ENCODE measurements at regions not wholly inside any gene's neighbourhood (a gene's known extent, or its start where the extent isn't known, plus 50 kb on each side); places are given as distances from the start of the nearest gene placed in this dataset.
"Not testable (repeated sequence)": the region's sequence is repeated elsewhere in the genome, so short reads cannot be mapped to it uniquely, and the experiment has no call there.

DNA sequence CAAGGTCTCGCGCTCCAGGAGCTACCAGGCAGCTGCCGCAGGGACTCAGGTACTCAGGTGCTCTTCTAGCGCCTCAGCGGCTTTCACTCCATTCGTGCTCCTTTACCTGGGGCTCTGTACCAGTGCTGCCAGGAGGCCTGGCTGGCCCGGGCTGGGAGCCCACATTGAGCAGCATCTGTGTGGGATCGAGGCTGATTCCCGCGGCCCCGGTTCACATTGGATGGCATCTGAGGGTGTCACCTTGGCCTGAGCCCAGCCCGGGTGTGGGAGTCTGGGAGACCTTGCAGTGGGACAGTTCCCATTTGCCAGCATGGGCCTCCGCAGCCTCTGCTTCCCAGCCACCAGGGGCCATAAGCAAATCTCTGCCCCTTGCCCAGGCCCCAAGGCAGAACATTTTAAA, 96.9 kb downstream of the NPIPB11 start:
- not testable (repeated sequence) for DNase-seq

DNA sequence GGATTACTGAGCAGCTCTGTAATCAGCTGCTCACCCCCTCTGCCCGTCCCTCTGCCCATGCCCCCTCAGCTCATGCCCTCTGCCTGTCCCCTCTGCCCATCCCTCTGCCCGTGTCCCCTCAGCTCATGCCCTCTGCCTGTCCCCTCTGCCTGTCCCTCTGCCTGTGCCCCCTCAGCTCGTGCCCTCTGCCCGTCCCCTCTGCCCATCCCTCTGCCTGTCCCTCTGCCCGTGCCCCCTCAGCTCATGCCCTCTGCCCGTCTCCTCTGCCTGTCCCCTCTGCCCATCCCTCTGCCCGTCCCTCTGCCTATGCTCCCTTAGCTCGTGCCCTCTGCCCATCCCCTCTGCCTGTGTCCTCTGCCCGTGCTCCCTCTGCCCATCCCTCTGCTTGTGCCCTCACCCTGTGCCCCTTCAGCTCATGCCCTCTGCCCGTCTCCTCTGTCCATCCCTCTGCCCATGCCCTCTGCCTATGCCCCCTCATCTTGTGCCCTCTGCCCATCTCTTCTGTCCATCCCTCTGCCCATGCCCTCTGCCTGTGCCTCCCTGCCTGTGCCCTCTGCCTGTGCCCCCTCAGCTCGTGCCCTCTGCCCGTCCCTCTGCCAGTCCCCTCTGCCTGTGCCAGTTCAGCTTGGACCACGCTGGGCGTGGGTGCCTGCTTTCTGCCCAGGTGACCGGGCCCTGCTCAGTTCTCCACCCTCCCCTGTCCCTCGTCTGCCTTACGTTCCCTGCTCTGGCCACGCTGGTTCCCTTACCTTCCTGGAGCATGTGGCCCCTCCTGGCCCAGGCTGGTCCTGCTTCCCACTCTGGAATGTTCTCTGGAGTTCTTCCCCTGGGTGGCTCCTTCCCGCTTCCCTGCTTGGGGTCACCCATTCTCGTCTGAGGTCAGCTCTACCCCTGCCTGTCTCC, 97.6 kb downstream of the NPIPB11 start:
- no peak for DNase-seq

DNA sequence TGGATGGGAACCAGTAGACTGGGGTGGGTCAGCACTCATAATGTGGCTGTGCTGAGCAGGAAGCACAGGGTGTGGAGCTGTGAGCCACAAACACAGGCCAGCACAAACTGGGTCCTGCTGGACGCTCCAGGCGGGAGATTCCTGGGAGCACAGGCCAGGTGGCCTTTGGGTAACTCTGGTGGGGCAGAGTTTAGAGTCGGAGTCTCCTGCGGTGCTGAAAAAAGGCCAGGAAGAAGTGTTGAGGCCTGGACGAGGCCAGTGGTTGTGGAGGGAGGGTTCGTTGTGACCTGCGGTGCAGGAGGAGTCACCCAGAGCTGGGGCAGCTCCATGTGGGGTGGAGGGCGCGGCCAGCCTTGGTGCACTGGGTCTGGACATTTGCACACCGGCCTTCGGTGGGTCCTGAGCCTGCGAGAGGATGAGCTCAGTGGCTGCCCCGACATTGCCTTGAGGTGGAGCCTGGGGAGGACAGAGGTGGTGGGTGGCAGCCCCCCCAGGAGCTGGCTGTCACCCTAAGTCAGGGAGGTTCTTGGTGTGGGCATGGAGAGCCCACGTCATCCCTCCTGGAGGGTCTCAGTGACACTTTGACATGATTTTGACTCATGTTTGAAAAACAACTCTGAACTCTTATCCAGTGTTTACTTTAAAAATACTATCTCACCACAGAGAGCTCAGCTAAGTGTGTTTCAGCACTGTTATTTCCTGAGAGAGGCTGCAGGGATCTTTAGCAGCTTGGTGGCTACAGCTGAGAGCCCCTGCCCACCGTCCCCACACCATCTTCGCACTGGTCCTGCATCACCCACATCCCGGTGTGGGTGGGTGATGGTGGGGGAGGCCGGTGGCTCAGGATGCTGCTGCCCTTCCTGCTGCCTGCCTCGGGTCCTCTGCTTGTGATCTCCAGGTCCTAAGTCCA, 98.7 kb downstream of the NPIPB11 start:
- no peak for DNase-seq

DNA sequence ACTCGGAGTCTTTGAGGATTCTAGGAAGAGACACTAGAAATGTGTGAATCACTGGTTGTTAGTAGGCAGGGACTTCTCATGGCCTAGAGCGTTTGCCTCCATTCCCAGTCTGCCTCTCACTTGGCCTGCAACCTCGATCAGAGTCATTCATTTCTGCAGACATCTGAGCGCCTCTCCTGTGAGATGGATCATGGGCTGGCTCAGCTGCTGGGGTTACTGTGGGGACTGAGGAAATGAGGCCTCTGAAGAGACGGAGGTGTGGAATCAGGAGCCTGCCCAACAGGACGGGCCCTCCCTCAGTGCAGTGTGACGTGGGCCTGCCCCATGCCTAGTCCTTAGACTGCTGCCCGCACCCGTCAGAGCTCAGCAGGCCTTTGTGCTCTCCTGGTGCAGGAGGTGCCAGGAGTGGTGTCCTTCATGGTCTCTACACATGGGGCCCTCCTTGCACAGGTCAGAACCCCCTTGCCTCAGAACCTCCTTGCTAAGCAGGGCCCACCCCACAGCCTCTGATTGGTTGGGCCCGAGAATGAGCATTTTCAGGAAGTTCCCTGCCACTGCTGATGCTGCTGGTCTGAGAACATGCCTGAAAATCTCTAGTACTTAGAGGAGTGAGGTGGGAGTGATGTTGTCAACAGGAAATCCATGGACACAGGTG, 99.4 kb downstream of the NPIPB11 start:
- no peak for DNase-seq

DNA sequence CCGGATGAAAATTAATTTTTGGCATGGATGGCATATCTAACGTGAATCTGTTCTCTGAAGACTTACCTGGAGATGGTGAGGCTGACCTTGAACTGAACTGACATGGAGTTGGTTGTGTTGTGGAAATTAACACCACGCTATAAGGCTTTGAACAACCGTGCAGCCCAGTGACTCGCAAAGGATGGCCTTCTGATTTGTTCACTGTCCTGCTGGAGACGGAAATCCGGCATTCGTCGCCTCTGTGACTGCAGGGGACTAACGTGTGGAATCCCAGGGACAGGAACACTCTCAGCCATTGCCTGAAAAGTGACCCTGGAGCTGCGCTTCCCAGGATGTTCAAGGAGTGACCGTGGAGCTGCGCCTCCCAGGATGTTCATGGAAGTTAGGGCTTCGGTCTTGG, 100.3 kb downstream of the NPIPB11 start:
- DNase-seq: no peak

DNA sequence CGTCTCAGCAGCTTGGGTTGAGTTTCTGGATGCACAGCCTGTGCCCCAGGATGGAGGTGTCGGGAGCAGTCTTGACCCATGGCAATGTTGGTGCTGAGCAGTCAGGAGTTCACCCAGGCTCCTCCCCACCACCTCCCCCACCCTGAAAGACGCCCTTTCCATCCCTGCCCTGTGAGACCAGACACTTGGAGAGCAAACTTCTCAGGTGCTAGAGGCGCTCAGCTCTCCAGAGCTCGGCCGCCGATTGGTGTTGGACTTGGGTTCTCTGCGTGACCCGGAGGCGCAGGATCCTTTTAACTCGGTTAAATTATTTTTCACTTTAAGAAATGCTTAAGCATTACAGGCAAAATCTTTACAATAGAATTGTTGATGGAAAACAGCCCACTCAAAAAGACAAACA, 101.5 kb downstream of the NPIPB11 start:
- not testable (repeated sequence) for DNase-seq

DNA sequence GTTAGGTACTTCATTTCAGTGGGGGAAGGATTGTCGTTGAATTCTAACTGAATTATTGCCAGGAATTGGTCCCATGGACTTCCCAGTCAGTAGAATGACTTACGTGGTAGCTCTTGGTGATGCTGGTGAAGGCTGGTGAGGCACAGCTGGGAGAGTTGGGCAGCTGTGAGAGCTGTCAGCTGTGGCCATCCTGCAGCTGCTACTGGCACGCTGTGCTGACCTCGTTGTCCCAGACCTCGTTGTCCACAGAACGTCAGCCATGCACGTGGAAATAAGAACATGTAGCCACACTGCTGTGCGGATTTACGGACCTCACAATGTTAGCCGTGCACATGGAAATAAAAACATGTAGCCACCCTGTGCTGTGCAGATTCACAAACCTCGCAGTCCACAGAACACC, 102.3 kb downstream of the NPIPB11 start:
- DNase-seq: no peak

DNA sequence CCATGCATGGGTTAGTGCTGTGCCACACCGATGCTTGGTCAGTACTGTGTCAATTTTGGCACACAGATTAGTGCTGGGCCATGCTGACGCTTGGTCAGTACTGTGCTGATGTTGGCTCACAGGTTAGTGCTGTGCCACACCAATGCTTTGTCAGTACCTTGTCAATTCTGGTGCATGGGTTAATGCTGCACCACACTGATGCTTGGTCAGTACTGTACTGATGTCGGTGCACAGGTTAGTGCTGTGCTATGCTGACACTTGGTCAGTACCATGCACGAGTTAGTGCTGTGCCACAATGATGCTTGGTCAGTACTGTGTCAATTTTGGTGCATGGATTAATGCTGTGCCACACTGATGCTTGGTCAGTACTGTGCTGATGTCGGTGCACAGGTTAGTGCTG, 103.0 kb downstream of the NPIPB11 start:
- DNase-seq: no peak

DNA sequence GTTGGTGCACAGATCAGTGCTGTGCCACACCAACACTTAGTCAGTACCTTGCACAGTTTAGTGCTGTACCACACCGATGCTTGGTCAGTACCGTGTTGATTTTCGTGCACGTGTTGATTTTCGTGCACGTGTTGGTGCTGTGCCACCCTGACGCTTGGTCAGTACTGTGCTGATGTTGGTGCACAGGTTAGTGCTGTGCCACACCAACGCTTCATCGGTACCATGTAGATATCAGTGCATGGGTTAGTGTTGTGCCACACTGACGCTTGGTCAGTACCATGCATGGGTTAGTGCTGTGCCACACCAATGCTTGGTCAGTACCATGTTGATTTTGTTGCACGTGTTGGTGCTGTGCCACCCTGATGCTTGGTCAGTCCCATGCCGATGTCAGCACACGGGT, 103.5 kb downstream of the NPIPB11 start:
- DNase-seq: no peak

DNA sequence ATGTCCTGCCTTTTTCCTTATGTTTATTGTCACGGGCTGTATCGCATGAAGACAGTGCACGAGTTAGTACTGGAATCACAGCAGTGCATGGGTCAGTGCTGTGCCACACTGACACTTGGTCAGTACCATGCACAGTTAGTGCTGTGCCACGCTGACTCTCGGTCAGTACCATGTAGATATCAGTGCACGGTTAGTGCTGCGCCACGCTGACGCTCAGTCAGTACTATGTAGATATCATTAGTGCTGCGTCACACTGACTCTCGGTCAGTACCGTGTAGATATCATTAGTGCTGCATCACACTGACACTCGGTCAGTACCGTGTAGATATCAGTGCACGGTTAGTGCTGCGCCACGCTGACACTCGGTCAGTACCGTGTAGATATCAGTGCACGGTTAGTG, 104.1 kb downstream of the NPIPB11 start:
- not testable (repeated sequence) for DNase-seq

DNA sequence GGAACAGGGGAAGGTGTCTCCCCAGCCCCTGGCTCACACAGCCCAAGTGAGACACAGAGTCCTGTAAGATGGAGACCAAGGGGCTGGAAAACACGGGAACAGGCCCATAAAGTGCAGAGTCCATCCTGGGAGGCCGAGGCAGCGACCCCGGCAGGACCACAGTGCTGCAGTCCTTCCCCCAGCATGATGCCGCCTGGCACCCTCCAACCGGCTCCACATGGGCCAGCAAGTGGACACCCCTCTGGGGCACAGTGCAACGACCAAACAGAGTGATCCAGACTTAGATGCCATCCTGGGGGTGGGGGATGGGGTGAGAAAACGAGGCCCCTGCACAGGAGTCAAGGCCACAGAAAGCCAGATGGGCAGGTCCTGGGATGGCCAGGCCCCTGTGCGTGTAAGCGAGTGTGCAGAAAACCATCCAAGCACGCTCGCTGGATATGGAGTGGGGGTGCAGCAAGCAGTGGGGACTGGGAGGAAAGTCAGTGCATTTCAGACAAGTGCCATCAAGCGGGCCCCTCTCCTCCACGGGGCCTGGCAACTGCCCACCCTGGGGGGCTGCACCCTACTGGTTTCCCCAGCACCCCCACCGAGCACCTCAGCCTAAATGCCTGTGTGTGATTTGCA, 104.7 kb downstream of the NPIPB11 start:
- not testable (repeated sequence) for DNase-seq

DNA sequence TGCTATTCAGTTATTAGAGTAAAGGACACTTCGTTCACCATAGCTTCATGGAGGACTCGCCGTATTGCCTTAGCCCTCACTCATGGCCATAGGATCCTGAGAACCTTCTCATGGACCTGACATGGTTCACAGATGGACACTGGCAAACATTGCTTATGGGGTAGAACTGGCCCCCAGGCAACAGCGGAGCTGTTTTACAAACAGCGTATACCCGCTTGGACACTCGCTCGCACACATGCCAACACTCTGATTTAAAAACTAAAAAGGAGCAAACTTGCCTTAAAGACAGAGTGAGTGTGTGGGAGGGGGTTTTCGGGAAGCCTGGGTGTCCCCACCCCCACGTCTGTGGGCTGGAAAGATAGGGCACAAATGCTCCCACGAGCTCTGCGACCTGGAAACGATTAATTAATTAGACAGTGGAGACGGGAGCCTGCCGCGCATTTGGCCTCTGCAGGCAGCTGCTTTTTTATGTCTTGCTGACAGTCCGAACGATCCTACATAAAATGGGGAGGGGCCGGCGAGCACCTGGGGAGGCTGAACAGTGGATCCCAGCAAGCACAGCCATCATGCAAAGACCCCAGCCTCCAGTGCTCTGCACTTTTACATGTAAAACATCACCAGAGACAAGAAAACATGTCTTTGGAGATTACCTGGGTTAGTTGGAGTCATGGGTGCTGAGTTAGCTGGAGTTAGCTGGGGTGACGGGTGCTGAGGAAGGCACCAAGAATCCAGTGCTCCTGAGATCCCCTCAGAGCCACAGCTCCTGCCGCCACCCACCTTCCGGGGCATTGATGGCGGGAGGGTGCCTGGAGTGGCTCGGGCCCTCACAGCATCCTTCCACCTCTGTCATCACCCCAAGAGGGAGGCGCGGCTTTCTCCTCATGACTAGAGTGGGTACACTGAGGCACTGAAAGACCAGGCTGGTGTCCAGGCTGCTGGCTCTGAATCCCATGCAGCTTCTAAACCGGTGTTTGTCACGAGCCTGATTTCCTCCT, 105.7 kb downstream of the NPIPB11 start:
- not testable (repeated sequence) for DNase-seq

DNA sequence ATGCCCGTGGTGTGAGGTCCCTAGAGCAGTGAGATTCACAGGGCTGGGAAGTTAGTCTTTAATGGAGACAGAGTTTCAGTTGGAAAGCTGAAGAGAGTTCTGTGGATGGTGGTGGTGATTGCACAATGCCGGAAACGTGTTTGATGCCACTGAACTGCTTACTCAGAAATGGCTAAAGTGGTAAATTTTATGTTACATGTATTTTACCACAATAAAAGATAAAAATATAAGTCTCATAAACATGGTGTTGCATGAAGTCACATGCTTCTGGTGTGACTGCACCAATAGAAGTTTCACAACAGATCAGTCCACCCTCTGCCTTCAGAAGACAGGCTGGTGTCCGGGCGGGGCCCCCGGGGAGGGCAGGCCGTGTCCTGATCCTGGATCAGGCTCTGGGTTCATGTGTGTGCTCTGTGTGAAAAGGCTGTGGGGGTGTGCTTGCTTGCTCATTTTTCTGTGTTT, 106.5 kb downstream of the NPIPB11 start:
- DNase-seq: not testable (repeated sequence)

DNA sequence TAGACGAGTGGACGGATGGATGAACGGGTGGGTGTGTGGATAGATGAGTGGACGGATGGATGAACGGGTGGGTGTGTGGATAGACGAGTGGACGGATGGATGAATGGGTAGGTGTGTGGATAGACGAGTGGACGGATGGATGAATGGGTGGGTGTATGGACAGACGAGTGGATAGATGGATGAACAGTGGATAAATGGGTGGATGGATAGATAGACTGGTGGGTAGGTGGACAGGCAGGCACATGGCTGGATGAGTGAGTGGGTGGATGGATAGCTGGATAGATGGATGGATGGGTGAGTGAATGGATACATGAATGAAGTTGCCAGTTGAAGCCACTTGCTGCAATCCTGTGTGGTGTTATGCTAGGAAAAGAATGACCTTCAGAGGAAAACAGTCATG, 107.5 kb downstream of the NPIPB11 start:
- not testable (repeated sequence) for DNase-seq

DNA sequence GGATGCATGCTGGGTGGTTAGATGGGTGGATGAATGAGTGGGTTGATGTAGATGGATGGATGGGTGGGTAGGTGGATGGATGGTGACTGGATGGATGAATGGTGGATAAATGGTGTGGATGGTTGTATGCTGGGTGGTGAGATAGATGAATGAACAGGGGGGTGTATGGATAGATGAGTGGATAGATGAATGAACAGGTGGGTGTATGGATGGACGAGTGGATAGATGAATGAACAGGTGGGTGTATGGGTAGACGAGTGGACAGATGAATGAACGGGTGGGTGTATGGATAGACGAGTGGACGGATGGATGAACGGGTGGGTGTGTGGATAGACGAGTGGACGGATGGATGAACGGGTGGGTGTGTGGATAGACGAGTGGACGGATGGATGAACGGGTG, 108.2 kb downstream of the NPIPB11 start:
- not testable (repeated sequence) for DNase-seq

DNA sequence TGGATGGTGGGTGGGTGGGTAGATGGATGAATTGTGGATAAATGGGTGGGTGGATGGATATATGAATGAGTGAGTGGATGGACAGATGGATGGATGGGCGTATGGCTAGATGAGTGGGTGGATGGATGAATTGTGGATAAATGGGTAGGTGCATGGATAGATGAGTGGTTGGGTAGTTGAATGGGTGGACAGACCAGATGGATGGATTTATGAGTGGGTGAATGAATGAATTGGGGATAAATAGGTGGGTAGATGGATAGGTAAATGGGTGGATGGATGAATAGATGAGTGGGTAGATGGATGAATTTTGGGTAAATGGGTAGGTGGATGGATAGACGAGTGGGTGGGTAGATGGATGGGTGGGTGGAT, 108.7 kb downstream of the NPIPB11 start:
- not testable (repeated sequence) for DNase-seq

DNA sequence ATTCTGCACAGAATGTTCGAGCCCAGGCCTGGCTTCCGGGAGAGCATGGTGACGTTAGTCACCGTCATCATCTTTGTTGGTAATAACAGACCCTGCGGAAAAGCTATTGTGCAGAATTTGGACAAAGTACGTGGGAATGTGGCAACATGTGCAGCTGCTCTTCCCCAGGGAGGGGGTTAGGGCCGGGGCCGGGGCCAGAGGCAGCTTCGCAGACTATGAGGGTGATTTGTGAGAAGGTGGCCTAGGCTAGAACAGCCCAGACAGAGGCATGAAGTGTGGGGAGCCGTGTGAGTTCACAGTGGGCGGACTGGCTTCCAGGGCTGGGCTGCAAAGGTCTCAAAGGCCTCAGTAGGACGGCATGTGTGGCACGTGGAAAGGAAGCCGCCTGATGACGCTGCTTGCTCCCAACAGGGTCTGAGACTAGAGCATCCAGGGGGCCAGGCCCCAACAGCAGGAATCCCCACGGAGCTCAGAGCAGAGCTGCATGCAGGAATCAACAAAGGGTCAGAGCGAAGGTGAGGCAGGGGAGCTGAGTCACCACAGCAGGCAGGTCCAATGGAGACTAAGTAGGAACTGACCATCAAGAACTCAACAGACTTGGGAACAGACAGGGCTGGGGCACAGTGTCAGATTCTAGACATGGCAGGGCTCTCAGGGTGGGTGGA, 109.2 kb downstream of the NPIPB11 start:
- not testable (repeated sequence) for DNase-seq

DNA sequence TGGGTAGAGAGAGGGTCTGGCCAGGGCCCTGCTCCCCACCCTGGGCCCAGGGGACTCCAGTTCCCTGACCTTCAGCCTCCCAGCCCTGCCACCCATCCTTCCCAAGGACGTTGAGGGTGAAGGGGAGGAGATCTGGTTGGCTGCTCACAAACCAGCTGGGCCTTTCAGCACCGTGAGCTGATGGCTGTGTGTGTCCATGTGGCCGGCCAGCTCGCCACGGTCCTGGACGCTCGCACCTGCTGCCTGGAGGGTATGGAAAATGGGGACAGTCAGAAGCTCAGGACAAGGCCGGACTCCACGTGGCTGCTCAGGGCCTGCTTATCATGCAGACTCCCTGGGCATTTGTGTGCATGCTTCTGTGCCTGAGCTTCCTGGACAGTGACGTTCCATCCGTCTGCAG, 110.3 kb downstream of the NPIPB11 start:
- not testable (repeated sequence) for DNase-seq

DNA sequence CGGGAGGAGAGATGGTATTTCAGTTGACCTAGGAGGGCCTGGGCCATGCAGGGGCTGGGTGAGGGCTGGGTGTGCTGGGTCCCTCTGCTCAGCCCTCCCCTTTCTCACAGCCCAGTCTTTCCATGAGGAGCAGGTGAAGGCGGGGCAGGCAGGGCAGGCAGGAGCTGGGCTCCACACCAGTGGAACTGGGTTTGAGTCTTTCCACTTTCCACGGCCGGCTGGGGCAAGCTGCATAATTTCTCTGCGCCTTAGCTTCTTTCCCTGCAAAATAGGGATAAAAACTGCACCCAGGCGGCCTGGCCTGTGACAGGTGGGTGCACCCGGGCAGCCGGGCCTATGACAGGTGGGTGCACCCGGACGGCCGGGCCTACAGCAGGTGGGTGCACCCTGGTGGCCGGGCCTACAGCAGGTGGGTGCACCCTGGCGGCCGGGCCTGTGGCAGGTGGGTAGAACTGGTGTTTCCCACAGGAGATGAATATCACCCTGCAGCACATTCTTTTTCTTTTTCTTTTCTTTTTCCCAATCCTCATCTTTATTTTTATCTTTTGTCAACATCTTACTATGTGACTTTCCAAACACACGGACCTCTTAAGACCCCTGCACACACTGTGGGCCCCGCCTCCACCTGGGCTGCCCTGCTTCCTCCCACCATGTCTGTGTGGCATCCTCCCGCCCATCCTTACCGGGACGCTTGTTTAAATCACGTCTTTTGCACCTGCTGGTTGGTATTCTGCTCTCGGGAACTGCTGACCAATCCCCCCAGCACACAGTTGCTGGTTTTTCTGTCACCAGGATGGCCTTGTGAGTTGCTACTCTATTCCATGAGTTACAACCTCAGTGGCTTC, 111.3 kb downstream of the NPIPB11 start:
- not testable (repeated sequence) for DNase-seq
